HepG2 (cell line): ENCODE measurements at regions not wholly inside any gene's neighbourhood (a gene's known extent, or its start where the extent isn't known, plus 50 kb on each side); places are given as distances from the start of the nearest gene placed in this dataset.

Experiments used
- ATAC-seq: fragments of 200-7000 bp; cut with Tn5 transposase; 3 replicates; pipeline ENCODE4 v1.9.1; 2020; ENCODE audit warnings: mild to moderate bottlenecking, moderate library complexity
- BruUV-seq: library from RNA; stranded (reverse); fragments of 400-500 nt; replicated peaks from 2 replicates; lab custom pipeline; 2021; lab: Mats Ljungman, UMichigan
- CTCF ChIA-PET: fragments of 300-600 bp; formaldehyde crosslinking; extraction: SDS; loops from one replicate; lab custom pipeline; 2021; ENCODE audit warnings: low total read pairs, inconsistent platforms, low intra/inter-chr PET ratio; lab: Yijun Ruan, JAX
- POLR2A ChIA-PET: fragments of 350-600 bp; sonication (Branson Sonifier 250); formaldehyde crosslinking; loops from one replicate; lab custom pipeline; 2020; ENCODE audit warnings: antibody characterized with exemption, inconsistent platforms; lab: Yijun Ruan, JAX
- DNase-seq: peaks from one replicate; pipeline ENCODE4 v3.0.0-alpha.2; 2015; ENCODE audit warnings: low spot score
- FAIRE-seq: peaks from 3 replicates; lab custom pipeline; 2011; peaks lifted over from hg19 to GRCh38; lab: Jason Lieb, UNC
- H2AFZ ChIP-seq: one replicate; pipeline ENCODE4 v1.6.1; 2011; ENCODE audit warnings: low read length, inconsistent platforms
- H3K27ac ChIP-seq: fragments of 300-600 bp; 3 replicates; pipeline ENCODE4 v1.8.0; 2011; ENCODE audit warnings: mixed run types, mild to moderate bottlenecking, mixed read lengths, low read length, inconsistent platforms; ENCODE audit not compliant: insufficient read depth; ENCODE audit errors: extremely low read length
- H3K27me3 ChIP-seq, 2 experiments: fragments of 200-600 bp in 1 of 2; 2 replicates in 1 of 2; 3 replicates in 1 of 2; pipeline versions ENCODE4 v1.6.0 to v1.8.0; 2011; ENCODE audit warnings: low read length in 2 of 2, mild to moderate bottlenecking in 2 of 2, moderate library complexity in 2 of 2, inconsistent platforms in 1 of 2; ENCODE audit not compliant: insufficient read depth in 2 of 2, control insufficient read depth in 1 of 2
- H3K36me3 ChIP-seq, 2 experiments: fragments of 200-600 bp in 1 of 2; replicated peaks in 1 of 2; 2 replicates in 1 of 2; 3 replicates in 1 of 2; pipeline versions ENCODE4 v1.5.1 to v1.8.0; 2011; ENCODE audit warnings: low read length in 2 of 2, inconsistent platforms in 1 of 2; ENCODE audit not compliant: insufficient read depth in 2 of 2, control insufficient read depth in 1 of 2
- H3K4me1 ChIP-seq: 2 replicates; pipeline ENCODE4 v1.5.1; 2012; ENCODE audit warnings: low read length, inconsistent platforms; ENCODE audit not compliant: insufficient read depth
- H3K4me2 ChIP-seq: 2 replicates; pipeline ENCODE4 v1.6.0; 2011; ENCODE audit warnings: low read depth, low read length, inconsistent platforms
- H3K4me3 ChIP-seq, 3 experiments: fragments of 200-600 bp in 1 of 3; sonication (generic), shearing (Covaris generic) in 1 of 3; replicated peaks in 1 of 3; 2 replicates each; pipeline ENCODE4 v1.5.1; 2011 to 2016; ENCODE audit warnings: low read length in 3 of 3, inconsistent platforms in 2 of 3, low read depth in 2 of 3, mild to moderate bottlenecking in 2 of 3, control low read depth in 1 of 3, mixed read lengths in 1 of 3; ENCODE audit not compliant: insufficient read depth in 1 of 3
- H3K79me2 ChIP-seq: one replicate; pipeline ENCODE4 v1.6.1; 2011; ENCODE audit warnings: low read length, inconsistent platforms; ENCODE audit not compliant: insufficient read depth
- H3K9ac ChIP-seq: 2 replicates; pipeline ENCODE4 v1.6.0; 2011; ENCODE audit warnings: mild to moderate bottlenecking, low read depth, low read length, inconsistent platforms; ENCODE audit not compliant: insufficient read depth
- H3K9me3 ChIP-seq: 2 replicates; pipeline ENCODE4 v1.5.1; 2012; ENCODE audit warnings: mild to moderate bottlenecking, low read length
- H4K20me1 ChIP-seq: 2 replicates; pipeline ENCODE4 v1.6.0; 2011; ENCODE audit warnings: inconsistent platforms, mild to moderate bottlenecking, low read length, moderate library complexity; ENCODE audit not compliant: insufficient read depth
- HDAC2 ChIP-seq: sonication (generic); formaldehyde crosslinking; IDR thresholded peaks from 2 replicates; pipeline ENCODE4 v1.4.0; 2020; ENCODE audit warnings: missing genetic modification reagents
- KLF15 ChIP-seq: sonication (generic); formaldehyde crosslinking; IDR thresholded peaks from 2 replicates; pipeline ENCODE4 v1.8.1; 2023; ENCODE audit warnings: borderline replicate concordance, mild to moderate bottlenecking, inconsistent platforms, missing genetic modification reagents, mixed read lengths
- TBX3 ChIP-seq: fragments of 450-650 bp; IDR thresholded peaks from 2 replicates; pipeline ENCODE4 v1.6.1; 2017; ENCODE audit warnings: antibody characterized with exemption, mild to moderate bottlenecking, inconsistent platforms, borderline replicate concordance
- TRIM22 ChIP-seq: fragments of 450-650 bp; IDR thresholded peaks from 2 replicates; pipeline ENCODE4 v1.6.1; 2017
- ZFP1 ChIP-seq: IDR thresholded peaks from 2 replicates; pipeline ENCODE4 v1.6.1; 2016
- ZNF430 ChIP-seq: sonication (generic); formaldehyde crosslinking; IDR thresholded peaks from 2 replicates; pipeline ENCODE4 v1.9.0; 2021; ENCODE audit warnings: mild to moderate bottlenecking, missing genetic modification reagents
- WGBS: methylation state at CpG from one replicate; pipeline ENCODE4 v1.1.6; 2017; ENCODE audit warnings: low lambda C conversion rate; 5-methylcytosine and 5-hydroxymethylcytosine counted together
- in situ Hi-C: cut with HindIII; loops from 2 replicates; pipeline ENCODE4 v1.10.0; 2017; ENCODE audit warnings: low pct_unique_long_range_greater_than_20kb; ENCODE audit not compliant: extremely low pct_ligation_motif_present
- intact Hi-C: fragments of 100-400 bp; cut with micrococcal nuclease; formaldehyde crosslinking; loops from one replicate; pipeline ENCODE4 v1.10.0; 2022; ENCODE audit not compliant: unreplicated experiment
- TF ChIP-seq, protein P1 (sequence below): sonication (generic); formaldehyde crosslinking; IDR thresholded peaks from 2 replicates; pipeline ENCODE4 v1.4.0; 2020; ENCODE audit warnings: mild to moderate bottlenecking, missing genetic modification reagents

- TF ChIP-seq, protein P1, sequence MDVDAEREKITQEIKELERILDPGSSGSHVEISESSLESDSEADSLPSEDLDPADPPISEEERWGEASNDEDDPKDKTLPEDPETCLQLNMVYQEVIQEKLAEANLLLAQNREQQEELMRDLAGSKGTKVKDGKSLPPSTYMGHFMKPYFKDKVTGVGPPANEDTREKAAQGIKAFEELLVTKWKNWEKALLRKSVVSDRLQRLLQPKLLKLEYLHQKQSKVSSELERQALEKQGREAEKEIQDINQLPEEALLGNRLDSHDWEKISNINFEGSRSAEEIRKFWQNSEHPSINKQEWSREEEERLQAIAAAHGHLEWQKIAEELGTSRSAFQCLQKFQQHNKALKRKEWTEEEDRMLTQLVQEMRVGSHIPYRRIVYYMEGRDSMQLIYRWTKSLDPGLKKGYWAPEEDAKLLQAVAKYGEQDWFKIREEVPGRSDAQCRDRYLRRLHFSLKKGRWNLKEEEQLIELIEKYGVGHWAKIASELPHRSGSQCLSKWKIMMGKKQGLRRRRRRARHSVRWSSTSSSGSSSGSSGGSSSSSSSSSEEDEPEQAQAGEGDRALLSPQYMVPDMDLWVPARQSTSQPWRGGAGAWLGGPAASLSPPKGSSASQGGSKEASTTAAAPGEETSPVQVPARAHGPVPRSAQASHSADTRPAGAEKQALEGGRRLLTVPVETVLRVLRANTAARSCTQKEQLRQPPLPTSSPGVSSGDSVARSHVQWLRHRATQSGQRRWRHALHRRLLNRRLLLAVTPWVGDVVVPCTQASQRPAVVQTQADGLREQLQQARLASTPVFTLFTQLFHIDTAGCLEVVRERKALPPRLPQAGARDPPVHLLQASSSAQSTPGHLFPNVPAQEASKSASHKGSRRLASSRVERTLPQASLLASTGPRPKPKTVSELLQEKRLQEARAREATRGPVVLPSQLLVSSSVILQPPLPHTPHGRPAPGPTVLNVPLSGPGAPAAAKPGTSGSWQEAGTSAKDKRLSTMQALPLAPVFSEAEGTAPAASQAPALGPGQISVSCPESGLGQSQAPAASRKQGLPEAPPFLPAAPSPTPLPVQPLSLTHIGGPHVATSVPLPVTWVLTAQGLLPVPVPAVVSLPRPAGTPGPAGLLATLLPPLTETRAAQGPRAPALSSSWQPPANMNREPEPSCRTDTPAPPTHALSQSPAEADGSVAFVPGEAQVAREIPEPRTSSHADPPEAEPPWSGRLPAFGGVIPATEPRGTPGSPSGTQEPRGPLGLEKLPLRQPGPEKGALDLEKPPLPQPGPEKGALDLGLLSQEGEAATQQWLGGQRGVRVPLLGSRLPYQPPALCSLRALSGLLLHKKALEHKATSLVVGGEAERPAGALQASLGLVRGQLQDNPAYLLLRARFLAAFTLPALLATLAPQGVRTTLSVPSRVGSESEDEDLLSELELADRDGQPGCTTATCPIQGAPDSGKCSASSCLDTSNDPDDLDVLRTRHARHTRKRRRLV = no peak
- TF ChIP-seq TBX3 = no peak
- no peak for TF ChIP-seq KLF15
Measured at GRCh38 chr16:55272744-55273143, 51.3 kb upstream of the IRX6 start (continued).

DNA sequence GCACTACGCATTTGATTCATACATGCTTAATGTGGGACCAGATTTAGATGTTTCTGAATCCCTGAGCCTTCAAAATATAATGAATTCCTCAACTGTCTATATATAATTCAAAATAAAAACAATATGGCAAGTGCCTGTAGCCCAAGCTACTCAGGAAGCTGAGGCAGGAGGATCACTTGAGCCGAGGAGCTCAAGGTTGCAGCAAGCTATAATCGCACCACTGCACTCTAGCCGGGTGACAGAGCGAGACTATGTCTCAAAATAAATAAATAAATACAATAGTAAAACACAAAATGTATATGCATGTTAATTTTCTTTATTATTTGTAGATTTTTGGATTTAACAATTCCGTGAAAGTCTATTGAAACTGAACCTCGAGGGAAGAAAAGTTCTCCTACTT, 50.6 kb upstream of the IRX6 start:
- ChIA-PET POLR2A (no interaction called here), CTCF (no interaction called here)
- Histone ChIP-seq H3K9ac (no peak overlapping the region), H2AFZ (no peak overlapping the region), H3K4me1 (no peaks in the 10 kb centered on the region), H3K4me2 (no peak overlapping the region), H3K27ac (no peak overlapping the region), H3K36me3 (no peaks in the 10 kb centered on the region), H3K9me3 (no peaks in the 10 kb centered on the region), H4K20me1 (no peaks in the 10 kb centered on the region), H3K4me3 (no peak overlapping the region), H3K79me2 (no peaks in the 10 kb centered on the region)
- in situ Hi-C loops (loop anchor here (25.0 kb wide), 1 partner anchor 1336 kb away; no protein-coding TSS in a partner anchor), intact Hi-C loops (no loop called here)
- FAIRE-seq = no peak
- no peak for DNase-seq
- ATAC-seq = no peak
- TF ChIP-seq HDAC2 (no peak), ZFP1 (no peak), TRIM22 (no peak), ZNF430 (CRISPR knock-in tag) (no peak)
- TF ChIP-seq, all 625 proteins: peak for 0
- 37% methylated on average over 7 of the region's 7 CpGs for WGBS
- H3K27me3 ChIP-seq = no peaks in the 10 kb centered on the region
- BruUV-seq = no TSS peak
